ENCODE measurements at regions not wholly inside any gene's neighbourhood (a gene's known extent, or its start where the extent isn't known, plus 50 kb on each side); places are given as distances from the start of the nearest gene placed in this dataset.

DNA sequence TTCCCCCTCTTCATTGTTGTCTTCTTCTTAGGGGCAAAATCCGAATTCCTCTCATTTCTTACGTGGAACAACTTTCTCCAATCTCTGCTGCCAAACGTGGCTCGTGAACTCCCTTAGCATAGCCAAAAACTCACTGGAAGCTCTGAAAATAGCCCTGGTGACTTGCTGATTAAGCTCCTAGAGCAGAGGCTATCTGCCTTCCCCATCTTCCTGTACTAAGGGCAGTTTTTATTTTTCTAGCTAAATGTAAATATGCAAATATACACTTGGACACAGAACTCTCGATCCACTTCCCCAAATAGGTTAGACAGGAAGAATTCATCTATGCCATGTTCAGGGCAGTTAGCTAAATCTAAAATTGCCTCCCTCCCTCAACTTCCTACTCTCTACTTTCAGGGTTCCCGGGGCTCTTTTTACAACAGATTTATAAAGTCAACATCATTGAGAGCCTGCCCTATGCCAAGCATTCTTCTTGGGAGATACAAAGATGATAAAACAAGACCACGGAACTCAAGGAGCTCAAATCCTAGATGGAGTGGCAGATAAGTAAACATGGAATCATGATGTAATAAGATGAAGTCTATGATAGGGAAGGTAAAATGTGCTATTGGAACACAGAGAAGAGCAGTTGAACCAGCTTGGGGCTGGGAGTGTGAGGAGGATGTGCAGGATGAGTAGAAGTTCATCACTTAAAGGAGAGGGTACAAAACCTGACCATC, 59.4 kb upstream of the FMOD start:
- TF ChIP-seq, protein P1, sequence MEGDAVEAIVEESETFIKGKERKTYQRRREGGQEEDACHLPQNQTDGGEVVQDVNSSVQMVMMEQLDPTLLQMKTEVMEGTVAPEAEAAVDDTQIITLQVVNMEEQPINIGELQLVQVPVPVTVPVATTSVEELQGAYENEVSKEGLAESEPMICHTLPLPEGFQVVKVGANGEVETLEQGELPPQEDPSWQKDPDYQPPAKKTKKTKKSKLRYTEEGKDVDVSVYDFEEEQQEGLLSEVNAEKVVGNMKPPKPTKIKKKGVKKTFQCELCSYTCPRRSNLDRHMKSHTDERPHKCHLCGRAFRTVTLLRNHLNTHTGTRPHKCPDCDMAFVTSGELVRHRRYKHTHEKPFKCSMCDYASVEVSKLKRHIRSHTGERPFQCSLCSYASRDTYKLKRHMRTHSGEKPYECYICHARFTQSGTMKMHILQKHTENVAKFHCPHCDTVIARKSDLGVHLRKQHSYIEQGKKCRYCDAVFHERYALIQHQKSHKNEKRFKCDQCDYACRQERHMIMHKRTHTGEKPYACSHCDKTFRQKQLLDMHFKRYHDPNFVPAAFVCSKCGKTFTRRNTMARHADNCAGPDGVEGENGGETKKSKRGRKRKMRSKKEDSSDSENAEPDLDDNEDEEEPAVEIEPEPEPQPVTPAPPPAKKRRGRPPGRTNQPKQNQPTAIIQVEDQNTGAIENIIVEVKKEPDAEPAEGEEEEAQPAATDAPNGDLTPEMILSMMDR (IDR thresholded peaks at IDR 0.05; ENCODE audit: insufficient read depth, low read length), result no peak
- TF ChIP-seq SPI1 (IDR thresholded peaks at IDR 0.05; ENCODE audit: borderline replicate concordance, low read depth), result peak; percentile 34; the same call in 1 of the 2 replicates
